Body of pancreas (tissue), 4 donors: ENCODE measurements at regions not wholly inside any gene's neighbourhood (a gene's known extent, or its start where the extent isn't known, plus 50 kb on each side); places are given as distances from the start of the nearest gene placed in this dataset.

ENCODE experiments used
- POLR2A ChIP-seq, 3 donors: fragments of 450-650 bp; IDR thresholded peaks; one replicate each; pipeline ENCODE4 v1.6.1; 2016; ENCODE audit warnings: antibody characterized with exemption in 3 of 3, mild to moderate bottlenecking in 2 of 3
- TF ChIP-seq, protein P1 (sequence below), 7 experiments: fragments of 450-650 bp in 4 of 7; fragments of 200-600 bp in 3 of 7; sonication (generic) in 3 of 7; IDR thresholded peaks; one replicate each; pipeline ENCODE4 v1.5.1; 2016 to 2019; ENCODE audit warnings: antibody characterized with exemption in 7 of 7

DNA sequence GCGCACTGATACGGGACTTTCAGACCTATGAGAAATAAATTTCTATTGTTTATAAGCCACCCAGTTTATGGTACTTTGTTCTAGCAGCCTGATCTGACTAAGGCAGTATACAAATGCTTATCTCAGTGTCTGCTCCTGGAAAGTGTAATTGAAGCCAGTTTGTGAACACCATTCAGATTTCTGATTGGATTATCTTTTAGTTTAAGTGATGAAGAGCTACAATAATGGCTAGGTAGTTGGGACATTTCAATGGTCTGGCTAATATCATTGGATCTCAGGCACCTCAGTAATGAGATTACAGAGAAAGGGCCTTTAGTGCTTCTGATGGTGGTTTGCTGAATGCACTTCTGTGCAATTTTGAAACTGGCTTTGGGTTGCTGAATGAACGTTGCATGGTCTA, 133.5 kb downstream of the PSAT1 start:
- TF ChIP-seq, protein P1, sequence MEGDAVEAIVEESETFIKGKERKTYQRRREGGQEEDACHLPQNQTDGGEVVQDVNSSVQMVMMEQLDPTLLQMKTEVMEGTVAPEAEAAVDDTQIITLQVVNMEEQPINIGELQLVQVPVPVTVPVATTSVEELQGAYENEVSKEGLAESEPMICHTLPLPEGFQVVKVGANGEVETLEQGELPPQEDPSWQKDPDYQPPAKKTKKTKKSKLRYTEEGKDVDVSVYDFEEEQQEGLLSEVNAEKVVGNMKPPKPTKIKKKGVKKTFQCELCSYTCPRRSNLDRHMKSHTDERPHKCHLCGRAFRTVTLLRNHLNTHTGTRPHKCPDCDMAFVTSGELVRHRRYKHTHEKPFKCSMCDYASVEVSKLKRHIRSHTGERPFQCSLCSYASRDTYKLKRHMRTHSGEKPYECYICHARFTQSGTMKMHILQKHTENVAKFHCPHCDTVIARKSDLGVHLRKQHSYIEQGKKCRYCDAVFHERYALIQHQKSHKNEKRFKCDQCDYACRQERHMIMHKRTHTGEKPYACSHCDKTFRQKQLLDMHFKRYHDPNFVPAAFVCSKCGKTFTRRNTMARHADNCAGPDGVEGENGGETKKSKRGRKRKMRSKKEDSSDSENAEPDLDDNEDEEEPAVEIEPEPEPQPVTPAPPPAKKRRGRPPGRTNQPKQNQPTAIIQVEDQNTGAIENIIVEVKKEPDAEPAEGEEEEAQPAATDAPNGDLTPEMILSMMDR (IDR thresholded peaks at IDR 0.05), result no peak
- no peak for TF ChIP-seq POLR2A (IDR thresholded peaks at IDR 0.05)
